HEK293T (cell line): ENCODE measurements at regions not wholly inside any gene's neighbourhood (a gene's known extent, or its start where the extent isn't known, plus 50 kb on each side); places are given as distances from the start of the nearest gene placed in this dataset.
"Not testable (repeated sequence)": the region's sequence is repeated elsewhere in the genome, so short reads cannot be mapped to it uniquely, and the experiment has no call there.

Source experiments
- CTCF ChIA-PET: fragments of 350-600 bp; formaldehyde crosslinking; extraction: SDS; loops from one replicate; lab custom pipeline; 2021; ENCODE audit warnings: antibody characterized with exemption, inconsistent platforms; lab: Yijun Ruan, JAX
- POLR2A ChIA-PET: fragments of 350-600 bp; formaldehyde crosslinking; extraction: SDS; loops from one replicate; lab custom pipeline; 2020; ENCODE audit warnings: antibody characterized with exemption, inconsistent platforms; lab: Yijun Ruan, JAX
- DNase-seq: peaks from one replicate; pipeline ENCODE4 v3.0.0; 2012; ENCODE audit warnings: mixed read lengths; ENCODE audit errors: extremely low spot score
- ARNT ChIP-seq: fragments of 450-650 bp; IDR thresholded peaks from 2 replicates; pipeline ENCODE4 v1.6.1; 2017; ENCODE audit warnings: mild to moderate bottlenecking
- BHLHE40 ChIP-seq: fragments of 450-650 bp; IDR thresholded peaks from 2 replicates; pipeline ENCODE4 v1.6.1; 2016; ENCODE audit warnings: mild to moderate bottlenecking, moderate library complexity, borderline replicate concordance
- CTBP1 ChIP-seq: fragments of 450-650 bp; IDR thresholded peaks from 2 replicates; pipeline ENCODE4 v1.6.1; 2016; ENCODE audit warnings: borderline replicate concordance
- ELF4 ChIP-seq: fragments of 450-650 bp; IDR thresholded peaks from 2 replicates; pipeline ENCODE4 v1.6.1; 2017; ENCODE audit warnings: antibody characterized with exemption
- FOXA1 ChIP-seq: fragments of 450-650 bp; IDR thresholded peaks from 2 replicates; pipeline ENCODE4 v1.6.1; 2016; ENCODE audit warnings: mild to moderate bottlenecking
- FOXK2 ChIP-seq: fragments of 450-650 bp; IDR thresholded peaks from 2 replicates; pipeline ENCODE4 v1.6.1; 2016; ENCODE audit warnings: mild to moderate bottlenecking
- FOXM1 ChIP-seq: fragments of 450-650 bp; IDR thresholded peaks from 2 replicates; pipeline ENCODE4 v1.6.1; 2017; ENCODE audit warnings: mild to moderate bottlenecking, borderline replicate concordance
- HDGF ChIP-seq: fragments of 450-650 bp; IDR thresholded peaks from 2 replicates; pipeline ENCODE4 v1.6.1; 2017; ENCODE audit warnings: antibody characterized with exemption, borderline replicate concordance
- L3MBTL2 ChIP-seq: fragments of 450-650 bp; conservative IDR thresholded peaks from 2 replicates; pipeline ENCODE4 v1.6.1; 2016; ENCODE audit warnings: mild to moderate bottlenecking
- LEF1 ChIP-seq: fragments of 450-650 bp; IDR thresholded peaks from 2 replicates; pipeline ENCODE4 v1.6.1; 2017; ENCODE audit warnings: mild to moderate bottlenecking, borderline replicate concordance
- NFRKB ChIP-seq: fragments of 450-650 bp; IDR thresholded peaks from 2 replicates; pipeline ENCODE4 v1.6.1; 2016; ENCODE audit warnings: mild to moderate bottlenecking, moderate library complexity
- SP1 ChIP-seq: fragments of 450-650 bp; IDR thresholded peaks from 2 replicates; pipeline ENCODE4 v1.6.1; 2017
- SUZ12 ChIP-seq: fragments of 450-650 bp; IDR thresholded peaks from 2 replicates; pipeline ENCODE4 v1.6.1; 2016; ENCODE audit warnings: mild to moderate bottlenecking
- TARDBP ChIP-seq: fragments of 450-650 bp; IDR thresholded peaks from 2 replicates; pipeline ENCODE4 v1.6.1; 2016
- ZNF384 ChIP-seq: fragments of 450-650 bp; IDR thresholded peaks from 2 replicates; pipeline ENCODE4 v1.6.1; 2016
- TF ChIP-seq, protein P1 (sequence below): fragments of 450-650 bp; IDR thresholded peaks from 2 replicates; pipeline ENCODE4 v1.6.1; 2016

DNA sequence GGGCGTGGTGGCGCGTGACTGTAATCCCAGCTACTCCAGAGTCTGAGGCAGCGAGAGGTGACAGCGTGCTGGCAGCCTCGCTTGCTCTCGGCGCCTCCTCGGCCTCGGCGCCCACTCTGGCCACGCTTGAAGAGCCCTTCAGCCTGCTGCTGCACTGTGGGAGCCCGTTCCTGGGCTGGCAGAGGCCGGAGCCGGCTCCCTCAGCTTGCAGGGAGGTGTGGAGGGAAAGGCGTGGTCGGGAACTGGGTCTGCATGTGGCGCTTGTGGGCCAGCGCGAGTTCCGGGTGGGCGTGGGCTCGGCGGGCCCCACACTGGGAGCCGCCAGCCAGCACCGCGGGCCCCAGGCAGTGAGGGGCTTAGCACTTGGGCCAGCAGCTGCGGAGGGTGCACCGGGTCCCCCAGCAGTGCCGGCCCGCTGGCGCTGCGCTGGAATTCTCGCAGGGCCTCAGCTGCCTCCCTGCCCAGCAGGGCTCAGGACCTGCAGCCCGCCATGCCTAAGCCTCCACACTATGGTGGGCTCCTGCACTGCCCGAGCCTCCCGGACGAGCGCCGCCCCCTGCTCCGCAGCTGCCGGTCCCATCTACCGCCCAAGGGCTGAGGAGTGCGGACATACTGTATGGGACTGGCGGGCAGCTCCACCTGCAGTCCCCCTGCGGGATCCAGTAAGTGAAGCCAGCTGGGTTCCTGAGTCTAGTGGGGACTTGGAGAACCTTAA lies 1093.3 kb upstream of the CDH8 start:
- DNase-seq, result no peak

GRCh38 chr16:63119905-63120304 lies 1083.7 kb upstream of the CDH8 start:
- CTCF ChIA-PET, POLR2A ChIA-PET, DNase-seq: not testable (repeated sequence)

More for the DNA sequence above, 1093.3 kb upstream of the CDH8 start:
- TF ChIP-seq FOXA1 (no peak), BHLHE40 (no peak), HDGF (no peak)
- CTCF ChIA-PET, result no interaction called here
- POLR2A ChIA-PET, result no interaction called here

- POLR2A ChIA-PET, result no interaction called here
- CTCF ChIA-PET, result no interaction called here
- DNase-seq, result no peak
- TF ChIP-seq HDGF (no peak), BHLHE40 (no peak), FOXA1 (no peak), FOXK2 (no peak), NFRKB (no peak), TARDBP (no peak), SP1 (no peak), L3MBTL2 (no peak), ZNF384 (no peak)
- TF ChIP-seq, protein P1, sequence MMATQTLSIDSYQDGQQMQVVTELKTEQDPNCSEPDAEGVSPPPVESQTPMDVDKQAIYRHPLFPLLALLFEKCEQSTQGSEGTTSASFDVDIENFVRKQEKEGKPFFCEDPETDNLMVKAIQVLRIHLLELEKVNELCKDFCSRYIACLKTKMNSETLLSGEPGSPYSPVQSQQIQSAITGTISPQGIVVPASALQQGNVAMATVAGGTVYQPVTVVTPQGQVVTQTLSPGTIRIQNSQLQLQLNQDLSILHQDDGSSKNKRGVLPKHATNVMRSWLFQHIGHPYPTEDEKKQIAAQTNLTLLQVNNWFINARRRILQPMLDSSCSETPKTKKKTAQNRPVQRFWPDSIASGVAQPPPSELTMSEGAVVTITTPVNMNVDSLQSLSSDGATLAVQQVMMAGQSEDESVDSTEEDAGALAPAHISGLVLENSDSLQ, result no peak
Measured at GRCh38 chr16:63100082-63100481, 1063.8 kb upstream of the CDH8 start.

- ChIA-PET CTCF (no interaction called here), POLR2A (no interaction called here)
Measured at GRCh38 chr16:63096857-63097256, 1060.6 kb upstream of the CDH8 start.

DNA sequence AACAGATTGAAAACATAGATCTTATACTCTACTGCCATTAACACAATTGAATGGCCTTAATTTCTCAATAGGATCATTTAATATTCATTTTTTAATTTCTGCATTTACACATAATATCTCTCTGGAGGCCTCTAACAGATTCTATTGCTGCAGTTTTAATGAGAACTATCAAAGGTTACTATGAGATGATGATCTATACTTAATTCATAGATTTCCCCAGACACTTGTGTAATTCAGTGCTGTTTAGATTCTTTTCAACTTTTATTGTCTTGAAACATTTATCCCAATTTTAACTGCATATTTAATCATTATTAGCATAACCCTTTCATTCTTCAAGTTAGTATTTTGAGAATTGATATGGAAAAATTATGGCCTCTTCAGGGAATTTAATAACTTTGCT lies 1056.5 kb upstream of the CDH8 start:
- ChIA-PET POLR2A (no interaction called here), CTCF (no interaction called here)
- DNase-seq, result no peak
- TF ChIP-seq HDGF (no peak), SP1 (no peak), FOXA1 (no peak), TARDBP (no peak), CTBP1 (no peak), BHLHE40 (no peak), LEF1 (no peak), SUZ12 (no peak), FOXM1 (no peak)

More at GRCh38 chr16:63096857-63097256, 1060.6 kb upstream of the CDH8 start:
- no peak for TF ChIP-seq NFRKB
- TF ChIP-seq ARNT, result no peak
- no peak for TF ChIP-seq TARDBP
- no peak for TF ChIP-seq FOXK2
- TF ChIP-seq BHLHE40, result no peak
- no peak for TF ChIP-seq SUZ12
- TF ChIP-seq ZNF384, result no peak
- TF ChIP-seq HDGF, result no peak
- TF ChIP-seq LEF1, result no peak
- no peak for TF ChIP-seq SP1
- TF ChIP-seq CTBP1, result no peak
- no peak for TF ChIP-seq FOXA1
- TF ChIP-seq, protein P1, result no peak
- TF ChIP-seq ELF4, result no peak
- TF ChIP-seq L3MBTL2, result no peak
- no peak for DNase-seq

DNA sequence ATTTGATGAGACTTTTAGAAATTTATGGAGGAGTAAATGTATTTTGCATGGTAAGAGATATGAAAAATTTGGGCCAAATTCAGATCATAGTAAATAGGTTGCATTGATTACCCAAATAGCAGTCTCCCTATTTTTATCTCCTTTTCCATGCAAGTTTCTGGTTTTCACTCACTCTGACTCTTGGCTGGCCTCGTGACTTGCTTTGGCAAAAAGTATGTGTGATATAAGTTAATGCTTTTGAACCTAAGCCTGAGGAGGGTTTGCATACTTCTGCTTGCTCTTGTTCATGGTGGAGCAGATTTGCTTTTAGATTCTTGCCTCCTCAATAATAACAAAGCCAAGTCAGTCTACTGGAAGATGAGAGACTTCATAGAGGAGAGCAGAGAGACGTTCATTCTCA lies 1045.9 kb upstream of the CDH8 start:
- ChIA-PET CTCF (no interaction called here), POLR2A (no interaction called here)
- TF ChIP-seq, protein P1, result no peak
- TF ChIP-seq BHLHE40, result no peak
- no peak for TF ChIP-seq SP1
- TF ChIP-seq HDGF, result no peak
- no peak for TF ChIP-seq FOXK2
- no peak for TF ChIP-seq NFRKB
- no peak for TF ChIP-seq FOXM1
- TF ChIP-seq ZNF384, result no peak
- no peak for TF ChIP-seq ARNT
- no peak for TF ChIP-seq TARDBP
- no peak for TF ChIP-seq CTBP1
- no peak for TF ChIP-seq LEF1
- no peak for DNase-seq

GRCh38 chr16:63080746-63081145 lies 1044.5 kb upstream of the CDH8 start:
- POLR2A ChIA-PET, result no interaction called here
- CTCF ChIA-PET, result no interaction called here
- DNase-seq, result no peak

More at GRCh38 chr16:63080746-63081145, 1044.5 kb upstream of the CDH8 start:
- no peak for TF ChIP-seq ZNF384
- no peak for TF ChIP-seq HDGF
- TF ChIP-seq FOXK2, result no peak
- TF ChIP-seq NFRKB, result no peak
- no peak for TF ChIP-seq CTBP1
- no peak for TF ChIP-seq L3MBTL2
- no peak for TF ChIP-seq BHLHE40
- TF ChIP-seq, protein P1, result no peak
